HepG2 (cell line): ENCODE measurements at regions not wholly inside any gene's neighbourhood (a gene's known extent, or its start where the extent isn't known, plus 50 kb on each side); places are given as distances from the start of the nearest gene placed in this dataset.
A peak's percentile ranks its signal among the peaks of the same experiment; 100 is the strongest.

Source experiments
- ATAC-seq: fragments of 200-7000 bp; cut with Tn5 transposase; 3 replicates; pipeline ENCODE4 v1.9.1; 2020; ENCODE audit warnings: mild to moderate bottlenecking, moderate library complexity
- BruUV-seq: library from RNA; stranded (reverse); fragments of 400-500 nt; replicated peaks from 2 replicates; lab custom pipeline; 2021; lab: Mats Ljungman, UMichigan
- CTCF ChIA-PET: fragments of 300-600 bp; formaldehyde crosslinking; extraction: SDS; loops from one replicate; lab custom pipeline; 2021; ENCODE audit warnings: low total read pairs, inconsistent platforms, low intra/inter-chr PET ratio; lab: Yijun Ruan, JAX
- POLR2A ChIA-PET: fragments of 350-600 bp; sonication (Branson Sonifier 250); formaldehyde crosslinking; loops from one replicate; lab custom pipeline; 2020; ENCODE audit warnings: antibody characterized with exemption, inconsistent platforms; lab: Yijun Ruan, JAX
- DNase-seq: peaks from one replicate; pipeline ENCODE4 v3.0.0-alpha.2; 2015; ENCODE audit warnings: low spot score
- FAIRE-seq: peaks from 3 replicates; lab custom pipeline; 2011; peaks lifted over from hg19 to GRCh38; lab: Jason Lieb, UNC
- H2AFZ ChIP-seq: one replicate; pipeline ENCODE4 v1.6.1; 2011; ENCODE audit warnings: low read length, inconsistent platforms
- H3K27ac ChIP-seq: fragments of 300-600 bp; 3 replicates; pipeline ENCODE4 v1.8.0; 2011; ENCODE audit warnings: mixed run types, mild to moderate bottlenecking, mixed read lengths, low read length, inconsistent platforms; ENCODE audit not compliant: insufficient read depth; ENCODE audit errors: extremely low read length
- H3K27me3 ChIP-seq, 2 experiments: fragments of 200-600 bp in 1 of 2; 2 replicates in 1 of 2; 3 replicates in 1 of 2; pipeline versions ENCODE4 v1.6.0 to v1.8.0; 2011; ENCODE audit warnings: low read length in 2 of 2, mild to moderate bottlenecking in 2 of 2, moderate library complexity in 2 of 2, inconsistent platforms in 1 of 2; ENCODE audit not compliant: insufficient read depth in 2 of 2, control insufficient read depth in 1 of 2
- H3K36me3 ChIP-seq, 2 experiments: fragments of 200-600 bp in 1 of 2; replicated peaks in 1 of 2; 2 replicates in 1 of 2; 3 replicates in 1 of 2; pipeline versions ENCODE4 v1.5.1 to v1.8.0; 2011; ENCODE audit warnings: low read length in 2 of 2, inconsistent platforms in 1 of 2; ENCODE audit not compliant: insufficient read depth in 2 of 2, control insufficient read depth in 1 of 2
- H3K4me1 ChIP-seq: 2 replicates; pipeline ENCODE4 v1.5.1; 2012; ENCODE audit warnings: low read length, inconsistent platforms; ENCODE audit not compliant: insufficient read depth
- H3K4me2 ChIP-seq: 2 replicates; pipeline ENCODE4 v1.6.0; 2011; ENCODE audit warnings: low read depth, low read length, inconsistent platforms
- H3K4me3 ChIP-seq, 3 experiments: fragments of 200-600 bp in 1 of 3; sonication (generic), shearing (Covaris generic) in 1 of 3; replicated peaks in 1 of 3; 2 replicates each; pipeline ENCODE4 v1.5.1; 2011 to 2016; ENCODE audit warnings: low read length in 3 of 3, inconsistent platforms in 2 of 3, low read depth in 2 of 3, mild to moderate bottlenecking in 2 of 3, control low read depth in 1 of 3, mixed read lengths in 1 of 3; ENCODE audit not compliant: insufficient read depth in 1 of 3
- H3K79me2 ChIP-seq: one replicate; pipeline ENCODE4 v1.6.1; 2011; ENCODE audit warnings: low read length, inconsistent platforms; ENCODE audit not compliant: insufficient read depth
- H3K9ac ChIP-seq: 2 replicates; pipeline ENCODE4 v1.6.0; 2011; ENCODE audit warnings: mild to moderate bottlenecking, low read depth, low read length, inconsistent platforms; ENCODE audit not compliant: insufficient read depth
- H3K9me3 ChIP-seq: 2 replicates; pipeline ENCODE4 v1.5.1; 2012; ENCODE audit warnings: mild to moderate bottlenecking, low read length
- H4K20me1 ChIP-seq: 2 replicates; pipeline ENCODE4 v1.6.0; 2011; ENCODE audit warnings: inconsistent platforms, mild to moderate bottlenecking, low read length, moderate library complexity; ENCODE audit not compliant: insufficient read depth
- BRCA1 ChIP-seq: sonication (generic); formaldehyde crosslinking; IDR thresholded peaks from 2 replicates; pipeline ENCODE4 v1.4.0; 2020; ENCODE audit warnings: missing genetic modification reagents
- GPN1 ChIP-seq: sonication (generic); formaldehyde crosslinking; IDR thresholded peaks from 2 replicates; pipeline ENCODE4 v1.5.1; 2020; ENCODE audit warnings: missing genetic modification reagents, borderline replicate concordance
- HDAC6 ChIP-seq: fragments of 200-600 bp; sonication (generic); IDR thresholded peaks from 2 replicates; pipeline ENCODE4 v1.7.0; 2017; ENCODE audit warnings: mild to moderate bottlenecking, antibody characterized with exemption, low read length, low read depth
- MIXL1 ChIP-seq: IDR thresholded peaks from 2 replicates; pipeline ENCODE4 v1.6.1; 2016
- SP5 ChIP-seq: IDR thresholded peaks from 2 replicates; pipeline ENCODE4 v1.6.1; 2016; ENCODE audit warnings: low read depth, borderline replicate concordance
- XBP1 ChIP-seq: sonication (generic); formaldehyde crosslinking; IDR thresholded peaks from 2 replicates; pipeline ENCODE4 v1.5.0; 2020; ENCODE audit warnings: missing genetic modification reagents
- ZSCAN25 ChIP-seq: sonication (generic); formaldehyde crosslinking; IDR thresholded peaks from 2 replicates; pipeline ENCODE4 v1.8.0; 2022; ENCODE audit warnings: mild to moderate bottlenecking, missing genetic modification reagents
- WGBS: methylation state at CpG from one replicate; pipeline ENCODE4 v1.1.6; 2017; ENCODE audit warnings: low lambda C conversion rate; 5-methylcytosine and 5-hydroxymethylcytosine counted together
- in situ Hi-C: cut with HindIII; loops from 2 replicates; pipeline ENCODE4 v1.10.0; 2017; ENCODE audit warnings: low pct_unique_long_range_greater_than_20kb; ENCODE audit not compliant: extremely low pct_ligation_motif_present
- intact Hi-C: fragments of 100-400 bp; cut with micrococcal nuclease; formaldehyde crosslinking; loops from one replicate; pipeline ENCODE4 v1.10.0; 2022; ENCODE audit not compliant: unreplicated experiment
- TF ChIP-seq, protein P1 (sequence below): sonication (generic); formaldehyde crosslinking; conservative IDR thresholded peaks from 2 replicates; pipeline ENCODE4 v1.4.0; 2020; ENCODE audit warnings: missing genetic modification reagents
- TF ChIP-seq, protein P2 (sequence below): IDR thresholded peaks from 2 replicates; pipeline ENCODE4 v1.6.1; 2016; ENCODE audit warnings: missing biosample characterization, missing genetic modification reagents, low read depth
- TF ChIP-seq, protein P3 (sequence below): sonication (generic); formaldehyde crosslinking; IDR thresholded peaks from 2 replicates; pipeline ENCODE4 v1.4.0; 2020; ENCODE audit warnings: mild to moderate bottlenecking, missing genetic modification reagents
- TF ChIP-seq, protein P4 (sequence below): sonication (generic); formaldehyde crosslinking; IDR thresholded peaks from one replicate; pipeline ENCODE4 v1.5.1; 2020; ENCODE audit warnings: mild to moderate bottlenecking, missing genetic modification reagents; ENCODE audit errors: not compliant biosample characterization

DNA sequence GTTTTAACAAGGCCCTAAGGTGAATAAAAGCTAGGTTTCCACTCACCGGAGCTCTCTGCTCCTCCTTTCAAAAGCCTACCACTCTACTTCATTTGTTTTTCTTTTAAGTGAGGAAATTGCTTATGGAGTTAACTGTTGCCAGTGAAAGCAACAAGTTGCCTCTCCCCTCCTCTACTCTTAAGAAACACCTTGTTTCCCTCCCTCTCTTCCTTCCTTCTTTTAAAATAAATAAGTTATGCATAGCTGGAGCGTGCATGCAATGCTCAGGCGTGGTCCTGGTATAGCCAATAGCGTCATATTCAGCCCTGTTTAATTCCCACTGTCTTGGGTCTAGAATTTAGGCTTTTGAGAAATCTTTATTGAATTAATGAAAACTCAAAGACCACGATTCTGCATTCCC lies 101.1 kb upstream of the IGF1R start (continued):
- TF ChIP-seq, protein P1, sequence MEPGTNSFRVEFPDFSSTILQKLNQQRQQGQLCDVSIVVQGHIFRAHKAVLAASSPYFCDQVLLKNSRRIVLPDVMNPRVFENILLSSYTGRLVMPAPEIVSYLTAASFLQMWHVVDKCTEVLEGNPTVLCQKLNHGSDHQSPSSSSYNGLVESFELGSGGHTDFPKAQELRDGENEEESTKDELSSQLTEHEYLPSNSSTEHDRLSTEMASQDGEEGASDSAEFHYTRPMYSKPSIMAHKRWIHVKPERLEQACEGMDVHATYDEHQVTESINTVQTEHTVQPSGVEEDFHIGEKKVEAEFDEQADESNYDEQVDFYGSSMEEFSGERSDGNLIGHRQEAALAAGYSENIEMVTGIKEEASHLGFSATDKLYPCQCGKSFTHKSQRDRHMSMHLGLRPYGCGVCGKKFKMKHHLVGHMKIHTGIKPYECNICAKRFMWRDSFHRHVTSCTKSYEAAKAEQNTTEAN (CRISPR knock-in tag): no peak
- TF ChIP-seq SP5 (CRISPR knock-in tag) (no peak), XBP1 (no peak), BRCA1 (CRISPR knock-in tag) (no peak)

DNA sequence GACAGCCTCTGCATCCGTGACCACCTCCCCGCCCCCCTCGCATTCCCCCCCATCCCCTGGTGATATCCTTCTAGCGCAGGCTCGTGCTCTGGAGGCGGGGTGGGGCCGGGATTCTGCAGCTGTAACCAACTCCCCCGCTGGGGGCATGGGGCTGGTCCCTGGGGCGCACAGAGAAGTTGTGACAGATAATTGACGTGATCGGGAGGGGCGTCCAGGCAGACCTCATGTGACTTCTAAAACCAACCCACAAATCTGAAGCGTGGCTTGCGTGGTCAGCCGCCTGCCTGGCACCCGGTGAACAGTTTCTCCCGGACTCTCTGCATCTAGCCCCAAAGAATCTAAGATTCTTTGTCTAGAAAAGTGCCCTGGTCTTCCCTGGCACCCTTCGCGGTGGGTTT lies 100.6 kb upstream of the IGF1R start:
- Histone ChIP-seq H3K4me3 (no peak overlapping the region), H3K9me3 (no peaks in the 10 kb centered on the region), H3K4me2 (peak overlapping the region; percentile 53), H3K27me3 (peaks cover 4 to 65% of the 10 kb centered on the region in 2 experiments), H3K79me2 (no peaks in the 10 kb centered on the region), H3K9ac (no peak overlapping the region), H3K36me3 (no peaks in the 10 kb centered on the region), H2AFZ (no peak overlapping the region), H3K4me1 (no peaks in the 10 kb centered on the region), H3K27ac (no peak overlapping the region), H4K20me1 (no peaks in the 10 kb centered on the region; the same call in 1 of the 2 replicates)
- ChIA-PET CTCF (no interaction called here), POLR2A (no interaction called here)
- no peak; the same call in 2 of the 3 replicates for ATAC-seq
- DNase-seq: no peak
- in situ Hi-C loops: no loop called here
- intact Hi-C loops: no loop called here
- BruUV-seq: no TSS peak
- no peak for FAIRE-seq
- WGBS: 39% methylated on average over 8 of the region's 19 CpGs
- TF ChIP-seq GPN1 (CRISPR knock-in tag) (no peak), HDAC6 (no peak), MIXL1 (CRISPR knock-in tag) (no peak), ZSCAN25 (CRISPR knock-in tag) (no peak)
- TF ChIP-seq, protein P2, sequence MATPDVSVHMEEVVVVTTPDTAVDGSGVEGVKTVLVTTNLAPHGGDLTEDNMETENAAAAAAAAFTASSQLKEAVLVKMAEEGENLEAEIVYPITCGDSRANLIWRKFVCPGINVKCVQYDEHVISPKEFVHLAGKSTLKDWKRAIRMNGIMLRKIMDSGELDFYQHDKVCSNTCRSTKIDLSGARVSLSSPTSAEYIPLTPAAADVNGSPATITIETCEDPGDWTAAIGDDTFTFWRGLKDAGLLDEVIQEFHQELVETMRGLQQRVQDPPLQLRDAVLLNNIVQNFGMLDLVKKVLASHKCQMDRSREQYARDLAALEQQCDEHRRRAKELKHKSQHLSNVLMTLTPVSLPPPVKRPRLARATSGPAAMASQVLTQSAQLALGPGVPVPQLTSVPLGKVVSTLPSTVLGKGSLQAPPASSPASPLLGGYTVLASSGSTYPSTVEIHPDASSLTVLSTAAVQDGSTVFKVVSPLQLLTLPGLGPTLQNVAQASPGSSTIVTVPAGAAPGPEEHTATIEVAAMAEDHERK (CRISPR knock-in tag): no peak
- TF ChIP-seq, protein P3, sequence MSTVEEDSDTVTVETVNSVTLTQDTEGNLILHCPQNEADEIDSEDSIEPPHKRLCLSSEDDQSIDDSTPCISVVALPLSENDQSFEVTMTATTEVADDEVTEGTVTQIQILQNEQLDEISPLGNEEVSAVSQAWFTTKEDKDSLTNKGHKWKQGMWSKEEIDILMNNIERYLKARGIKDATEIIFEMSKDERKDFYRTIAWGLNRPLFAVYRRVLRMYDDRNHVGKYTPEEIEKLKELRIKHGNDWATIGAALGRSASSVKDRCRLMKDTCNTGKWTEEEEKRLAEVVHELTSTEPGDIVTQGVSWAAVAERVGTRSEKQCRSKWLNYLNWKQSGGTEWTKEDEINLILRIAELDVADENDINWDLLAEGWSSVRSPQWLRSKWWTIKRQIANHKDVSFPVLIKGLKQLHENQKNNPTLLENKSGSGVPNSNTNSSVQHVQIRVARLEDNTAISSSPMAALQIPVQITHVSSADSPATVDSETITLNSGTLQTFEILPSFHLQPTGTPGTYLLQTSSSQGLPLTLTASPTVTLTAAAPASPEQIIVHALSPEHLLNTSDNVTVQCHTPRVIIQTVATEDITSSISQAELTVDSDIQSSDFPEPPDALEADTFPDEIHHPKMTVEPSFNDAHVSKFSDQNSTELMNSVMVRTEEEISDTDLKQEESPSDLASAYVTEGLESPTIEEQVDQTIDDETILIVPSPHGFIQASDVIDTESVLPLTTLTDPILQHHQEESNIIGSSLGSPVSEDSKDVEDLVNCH (CRISPR knock-in tag): no peak
- TF ChIP-seq, protein P4, sequence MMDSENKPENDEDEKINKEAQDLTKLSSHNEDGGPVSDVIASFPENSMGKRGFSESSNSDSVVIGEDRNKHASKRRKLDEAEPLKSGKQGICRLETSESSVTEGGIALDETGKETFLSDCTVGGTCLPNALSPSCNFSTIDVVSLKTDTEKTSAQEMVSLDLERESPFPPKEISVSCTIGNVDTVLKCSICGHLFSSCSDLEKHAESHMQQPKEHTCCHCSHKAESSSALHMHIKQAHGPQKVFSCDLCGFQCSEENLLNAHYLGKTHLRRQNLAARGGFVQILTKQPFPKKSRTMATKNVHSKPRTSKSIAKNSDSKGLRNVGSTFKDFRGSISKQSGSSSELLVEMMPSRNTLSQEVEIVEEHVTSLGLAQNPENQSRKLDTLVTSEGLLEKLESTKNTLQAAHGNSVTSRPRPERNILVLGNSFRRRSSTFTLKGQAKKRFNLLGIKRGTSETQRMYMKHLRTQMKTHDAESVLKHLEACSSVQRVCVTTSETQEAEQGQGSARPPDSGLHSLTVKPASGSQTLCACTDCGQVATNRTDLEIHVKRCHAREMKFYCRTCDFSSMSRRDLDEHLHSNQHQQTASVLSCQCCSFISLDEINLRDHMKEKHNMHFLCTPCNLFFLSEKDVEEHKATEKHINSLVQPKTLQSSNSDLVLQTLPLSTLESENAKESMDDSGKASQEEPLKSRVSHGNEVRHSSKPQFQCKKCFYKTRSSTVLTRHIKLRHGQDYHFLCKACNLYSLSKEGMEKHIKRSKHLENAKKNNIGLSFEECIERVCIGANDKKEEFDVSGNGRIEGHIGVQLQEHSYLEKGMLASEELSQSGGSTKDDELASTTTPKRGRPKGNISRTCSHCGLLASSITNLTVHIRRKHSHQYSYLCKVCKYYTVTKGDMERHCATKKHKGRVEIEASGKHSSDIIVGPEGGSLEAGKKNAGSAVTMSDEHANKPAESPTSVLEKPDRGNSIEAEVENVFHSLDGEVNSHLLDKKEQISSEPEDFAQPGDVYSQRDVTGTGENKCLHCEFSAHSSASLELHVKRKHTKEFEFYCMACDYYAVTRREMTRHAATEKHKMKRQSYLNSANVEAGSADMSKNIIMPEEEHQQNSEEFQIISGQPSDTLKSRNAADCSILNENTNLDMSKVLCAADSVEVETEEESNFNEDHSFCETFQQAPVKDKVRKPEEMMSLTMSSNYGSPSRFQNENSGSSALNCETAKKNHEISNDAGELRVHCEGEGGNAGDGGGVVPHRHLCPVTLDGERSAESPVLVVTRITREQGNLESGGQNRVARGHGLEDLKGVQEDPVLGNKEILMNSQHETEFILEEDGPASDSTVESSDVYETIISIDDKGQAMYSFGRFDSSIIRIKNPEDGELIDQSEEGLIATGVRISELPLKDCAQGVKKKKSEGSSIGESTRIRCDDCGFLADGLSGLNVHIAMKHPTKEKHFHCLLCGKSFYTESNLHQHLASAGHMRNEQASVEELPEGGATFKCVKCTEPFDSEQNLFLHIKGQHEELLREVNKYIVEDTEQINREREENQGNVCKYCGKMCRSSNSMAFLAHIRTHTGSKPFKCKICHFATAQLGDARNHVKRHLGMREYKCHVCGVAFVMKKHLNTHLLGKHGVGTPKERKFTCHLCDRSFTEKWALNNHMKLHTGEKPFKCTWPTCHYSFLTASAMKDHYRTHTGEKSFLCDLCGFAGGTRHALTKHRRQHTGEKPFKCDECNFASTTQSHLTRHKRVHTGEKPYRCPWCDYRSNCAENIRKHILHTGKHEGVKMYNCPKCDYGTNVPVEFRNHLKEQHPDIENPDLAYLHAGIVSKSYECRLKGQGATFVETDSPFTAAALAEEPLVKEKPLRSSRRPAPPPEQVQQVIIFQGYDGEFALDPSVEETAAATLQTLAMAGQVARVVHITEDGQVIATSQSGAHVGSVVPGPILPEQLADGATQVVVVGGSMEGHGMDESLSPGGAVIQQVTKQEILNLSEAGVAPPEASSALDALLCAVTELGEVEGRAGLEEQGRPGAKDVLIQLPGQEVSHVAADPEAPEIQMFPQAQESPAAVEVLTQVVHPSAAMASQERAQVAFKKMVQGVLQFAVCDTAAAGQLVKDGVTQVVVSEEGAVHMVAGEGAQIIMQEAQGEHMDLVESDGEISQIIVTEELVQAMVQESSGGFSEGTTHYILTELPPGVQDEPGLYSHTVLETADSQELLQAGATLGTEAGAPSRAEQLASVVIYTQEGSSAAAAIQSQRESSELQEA (CRISPR knock-in tag): no peak
